Coronary artery (tissue), 2 donors: ENCODE measurements at regions not wholly inside any gene's neighbourhood (a gene's known extent, or its start where the extent isn't known, plus 50 kb on each side); places are given as distances from the start of the nearest gene placed in this dataset.

Source experiments
- DNase-seq: peaks from one replicate; pipeline ENCODE4 v3.0.0-alpha.2; 2017; ENCODE audit warnings: low spot score
- H3K27ac ChIP-seq, 2 donors: fragments of 200-600 bp; sonication (generic); one replicate each; pipeline ENCODE4 v1.5.1; 2016 to 2019
- H3K4me3 ChIP-seq: fragments of 200-600 bp; sonication (generic); 2 replicates; pipeline ENCODE4 v1.5.1; 2016; ENCODE audit warnings: mild to moderate bottlenecking, moderate library complexity
- CTCF ChIP-seq: fragments of 200-600 bp; sonication (generic); IDR thresholded peaks from one replicate; pipeline ENCODE4 v1.5.1; 2019; ENCODE audit warnings: antibody characterized with exemption

- TF ChIP-seq CTCF, result no peak
- DNase-seq, result no peak
Observed at GRCh38 chr5:138659561-138659960, 84.4 kb upstream of the HSPA9 start.

GRCh38 chr5:138659121-138659520 lies 83.9 kb upstream of the HSPA9 start:
- no peak overlapping the region for H3K27ac ChIP-seq
- TF ChIP-seq CTCF, result no peak
- H3K4me3 ChIP-seq, result no peak overlapping the region
- DNase-seq, result no peak

More at GRCh38 chr5:138659561-138659960, 84.4 kb upstream of the HSPA9 start:
- H3K4me3 ChIP-seq, result no peak overlapping the region
- H3K27ac ChIP-seq, result no peak overlapping the region

- TF ChIP-seq CTCF, result no peak
Observed at GRCh38 chr5:138658676-138659075, 83.5 kb upstream of the HSPA9 start.

GRCh38 chr5:138657360-138657759 lies 82.2 kb upstream of the HSPA9 start:
- Histone ChIP-seq H3K27ac (no peak overlapping the region), H3K4me3 (no peak overlapping the region)
- no peak for DNase-seq
- no peak for TF ChIP-seq CTCF

More at GRCh38 chr5:138658676-138659075, 83.5 kb upstream of the HSPA9 start:
- Histone ChIP-seq H3K27ac (no peak overlapping the region), H3K4me3 (no peak overlapping the region)
- no peak for DNase-seq

- H3K27ac ChIP-seq, result no peak overlapping the region
- DNase-seq, result no peak
- no peak for TF ChIP-seq CTCF
- no peak overlapping the region for H3K4me3 ChIP-seq
Observed at GRCh38 chr5:138656916-138657315, 81.7 kb upstream of the HSPA9 start.

GRCh38 chr5:138655530-138656190 lies 80.5 kb upstream of the HSPA9 start:
- no peak for TF ChIP-seq CTCF
- H3K4me3 ChIP-seq, result no peak overlapping the region
- no peak overlapping the region for H3K27ac ChIP-seq
- DNase-seq, result no peak

GRCh38 chr5:138654281-138654867 lies 79.2 kb upstream of the HSPA9 start:
- no peak for TF ChIP-seq CTCF
- H3K27ac ChIP-seq, result no peak overlapping the region

More at GRCh38 chr5:138654281-138654867, 79.2 kb upstream of the HSPA9 start:
- no peak for DNase-seq
- no peak overlapping the region for H3K4me3 ChIP-seq
